ENCODE measurements at regions not wholly inside any gene's neighbourhood (a gene's known extent, or its start where the extent isn't known, plus 50 kb on each side); places are given as distances from the start of the nearest gene placed in this dataset.

- DNase-seq (ENCODE audit: low read depth), result no peak
- no peak overlapping the region for H3K4me3 ChIP-seq (ENCODE audit: low read length)
- TF ChIP-seq CTCF (conservative IDR thresholded peaks at IDR 0.05; ENCODE audit: low read depth, low read length), result no peak
These were observed 86.5 kb upstream of the TAF1B start for GRCh38 chr2:9756692-9757250.

- no peak for DNase-seq (ENCODE audit: low read depth)
- TF ChIP-seq CTCF (conservative IDR thresholded peaks at IDR 0.05; ENCODE audit: low read depth, low read length), result no peak
- peak overlapping the region; percentile 30 for H3K4me3 ChIP-seq (ENCODE audit: low read length)
These were observed 85.6 kb upstream of the TAF1B start for GRCh38 chr2:9757501-9758264.

DNA sequence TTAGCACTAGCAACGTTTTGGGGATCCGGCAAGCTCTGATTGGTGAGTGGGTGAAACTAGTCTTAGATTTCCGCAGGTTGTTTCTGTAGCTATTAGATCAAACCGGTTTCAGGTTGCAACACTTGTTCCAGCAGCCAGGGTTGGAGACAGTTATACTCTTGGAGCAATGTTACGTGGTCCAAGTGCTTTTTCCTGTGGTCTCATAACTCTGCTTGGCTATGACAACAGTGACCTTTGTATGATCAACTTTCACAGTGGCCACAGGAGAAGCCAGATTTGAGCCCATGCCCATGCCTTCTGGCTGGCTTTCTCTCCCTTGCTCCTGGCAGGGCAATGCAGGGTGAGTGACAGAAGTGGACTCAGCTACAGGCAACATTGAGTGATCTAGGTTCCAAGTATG, 84.5 kb upstream of the TAF1B start:
- no peak for TF ChIP-seq CTCF (conservative IDR thresholded peaks at IDR 0.05; ENCODE audit: low read depth, low read length)
- no peak overlapping the region for H3K4me3 ChIP-seq (ENCODE audit: low read length)
- DNase-seq (ENCODE audit: low read depth), result no peak

GRCh38 chr2:9760069-9760901, 83.0 kb upstream of the TAF1B start:
- TF ChIP-seq CTCF (conservative IDR thresholded peaks at IDR 0.05; ENCODE audit: low read depth, low read length), result no peak
- no peak overlapping the region for H3K4me3 ChIP-seq (ENCODE audit: low read length)
- no peak for DNase-seq (ENCODE audit: low read depth)

DNA sequence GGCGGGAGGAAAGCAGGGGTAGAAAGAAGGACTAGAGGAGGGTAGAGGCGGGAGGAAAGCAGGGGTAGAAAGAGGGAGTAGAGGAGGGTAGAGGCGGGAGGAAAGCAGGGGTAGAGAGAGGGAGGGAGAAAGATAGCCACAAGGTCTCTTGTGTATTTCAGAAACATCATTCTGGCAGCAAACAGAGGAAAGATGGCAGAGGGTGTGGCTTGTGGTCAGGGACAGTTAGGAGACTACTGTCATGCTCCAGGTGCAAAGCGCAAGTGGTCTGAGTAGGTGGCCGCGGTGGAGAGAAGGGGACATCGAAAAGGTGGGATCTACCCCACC, 82.4 kb upstream of the TAF1B start:
- no peak overlapping the region for H3K4me3 ChIP-seq (ENCODE audit: low read length)
- TF ChIP-seq CTCF (conservative IDR thresholded peaks at IDR 0.05; ENCODE audit: low read depth, low read length), result no peak
- no peak for DNase-seq (ENCODE audit: low read depth)

DNA sequence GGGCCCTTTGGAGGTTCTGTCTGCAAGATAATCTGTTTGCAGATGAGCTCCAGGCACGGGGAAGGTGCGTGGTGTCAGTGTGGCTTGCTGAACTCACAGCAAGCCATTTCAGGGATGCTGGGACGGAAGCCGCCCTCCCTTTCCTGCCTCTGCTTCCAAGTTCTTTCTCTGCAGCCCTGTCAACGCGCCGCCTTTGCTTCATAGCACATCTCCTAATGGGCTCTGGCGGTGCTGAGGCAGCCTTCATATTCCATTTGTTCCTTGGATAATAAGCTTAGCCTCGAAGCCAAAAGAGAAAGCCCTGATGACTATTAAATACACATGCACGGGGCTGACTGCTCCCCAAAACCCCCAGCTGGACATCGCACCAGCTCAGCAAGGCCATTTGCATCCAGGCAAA, 81.7 kb upstream of the TAF1B start:
- H3K4me3 ChIP-seq (ENCODE audit: low read length), result no peak overlapping the region
- no peak for TF ChIP-seq CTCF (conservative IDR thresholded peaks at IDR 0.05; ENCODE audit: low read depth, low read length)
- DNase-seq (ENCODE audit: low read depth), result no peak
